Loucy (cell line): ENCODE measurements at regions not wholly inside any gene's neighbourhood (a gene's known extent, or its start where the extent isn't known, plus 50 kb on each side); places are given as distances from the start of the nearest gene placed in this dataset.

Source experiments
- H2AFZ ChIP-seq: fragments of 200-600 bp; sonication (generic); 2 replicates; pipeline ENCODE4 v1.6.0; 2016; ENCODE audit warnings: antibody characterized with exemption, mild to moderate bottlenecking, low read length, moderate library complexity
- H3F3A ChIP-seq: fragments of 200-600 bp; 2 replicates; pipeline ENCODE4 v1.6.0; 2016; ENCODE audit warnings: antibody characterized with exemption, low read depth, mild to moderate bottlenecking
- H3K27me3 ChIP-seq: fragments of 200-600 bp; sonication (generic); 2 replicates; pipeline ENCODE4 v1.6.1; 2014; ENCODE audit warnings: low read length, mild to moderate bottlenecking; ENCODE audit not compliant: insufficient read depth, poor library complexity, severe bottlenecking
- H3K36me3 ChIP-seq: fragments of 200-600 bp; sonication (generic); 2 replicates; pipeline ENCODE4 v1.6.1; 2016; ENCODE audit warnings: low read length; ENCODE audit not compliant: insufficient read depth
- H3K4me1 ChIP-seq: fragments of 200-600 bp; sonication (generic); 2 replicates; pipeline ENCODE4 v1.5.1; 2014; ENCODE audit warnings: low read length, mild to moderate bottlenecking; ENCODE audit not compliant: insufficient read depth, poor library complexity, severe bottlenecking
- H3K4me2 ChIP-seq: fragments of 200-600 bp; sonication (generic); 2 replicates; pipeline ENCODE4 v1.6.0; 2014; ENCODE audit warnings: antibody characterized with exemption, low read length, low read depth, mild to moderate bottlenecking; ENCODE audit not compliant: poor library complexity, severe bottlenecking
- H3K4me3 ChIP-seq: fragments of 200-600 bp; sonication (generic); 2 replicates; pipeline ENCODE4 v1.5.1; 2014; ENCODE audit warnings: low read length, mild to moderate bottlenecking, mixed read lengths; ENCODE audit not compliant: poor library complexity, severe bottlenecking
- H3K79me2 ChIP-seq: fragments of 200-600 bp; sonication (generic); 2 replicates; pipeline ENCODE4 v1.6.1; 2014; ENCODE audit warnings: low read length; ENCODE audit not compliant: insufficient read depth
- H3K9ac ChIP-seq: fragments of 200-600 bp; sonication (generic); 2 replicates; pipeline ENCODE4 v1.6.0; 2014; ENCODE audit warnings: mild to moderate bottlenecking, low read depth, low read length, moderate library complexity; ENCODE audit not compliant: poor library complexity, severe bottlenecking
- H3K9me2 ChIP-seq: fragments of 200-600 bp; sonication (generic); replicated peaks from 2 replicates; pipeline ENCODE4 v1.6.1; 2016; ENCODE audit warnings: low read depth, low read length, mixed read lengths
- H3K9me3 ChIP-seq: fragments of 200-600 bp; sonication (generic); 2 replicates; pipeline ENCODE4 v1.6.1; 2014; ENCODE audit warnings: mild to moderate bottlenecking, antibody characterized with exemption, low read length, low read depth; ENCODE audit not compliant: insufficient read depth
- H4K20me1 ChIP-seq: fragments of 200-600 bp; sonication (generic); 2 replicates; pipeline ENCODE4 v1.6.0; 2014; ENCODE audit warnings: antibody characterized with exemption, low read length, mild to moderate bottlenecking; ENCODE audit not compliant: insufficient read depth, poor library complexity, severe bottlenecking
- EZH2phosphoT487 ChIP-seq: fragments of 200-600 bp; IDR thresholded peaks from 2 replicates; pipeline ENCODE4 v1.6.1; 2018; ENCODE audit warnings: antibody characterized with exemption, mild to moderate bottlenecking, moderate library complexity, borderline replicate concordance
- TF ChIP-seq, protein P1 (sequence below): fragments of 200-600 bp; sonication (generic); conservative IDR thresholded peaks from 2 replicates; pipeline ENCODE4 v1.5.1; 2014; ENCODE audit warnings: mild to moderate bottlenecking, antibody characterized with exemption, low read length

DNA sequence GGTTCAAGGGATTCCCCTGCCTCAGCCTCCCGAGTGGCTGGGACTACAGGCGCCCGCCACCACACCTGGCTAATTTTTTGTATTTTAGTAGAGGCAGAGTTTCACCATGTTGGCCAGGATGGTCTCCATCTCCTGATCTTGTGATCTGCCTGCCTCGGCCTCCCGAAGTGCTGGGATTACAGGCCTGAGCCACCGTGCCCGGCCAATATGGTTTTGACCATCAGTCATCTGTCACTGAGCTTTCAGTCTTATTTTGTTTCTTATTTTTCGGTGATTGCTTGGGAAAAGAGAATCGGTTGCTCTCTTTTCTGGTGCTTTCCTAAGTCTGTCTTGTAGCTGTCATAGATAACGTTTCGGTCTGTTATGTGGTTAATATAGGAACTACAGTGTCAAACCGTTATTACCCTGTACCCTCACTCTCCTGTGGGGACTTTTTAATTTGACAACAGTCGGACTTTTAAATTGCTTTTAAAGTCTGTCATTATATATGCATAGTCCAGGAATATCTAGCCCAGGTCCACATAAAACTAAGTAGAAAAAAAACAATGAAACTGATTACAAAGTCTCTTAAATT is 453.4 kb downstream of the KCNJ18 start:
- H2AFZ ChIP-seq = no peak overlapping the region
- H3F3A ChIP-seq = no peaks in the 10 kb centered on the region
- H3K36me3 ChIP-seq = no peaks in the 10 kb centered on the region
- no peak overlapping the region for H3K9ac ChIP-seq
- no peaks in the 10 kb centered on the region for H3K4me1 ChIP-seq
- H3K27me3 ChIP-seq = no peaks in the 10 kb centered on the region
- no peak overlapping the region for H3K4me3 ChIP-seq
- H4K20me1 ChIP-seq = no peaks in the 10 kb centered on the region
- TF ChIP-seq EZH2phosphoT487 = no peak
- TF ChIP-seq, protein P1, sequence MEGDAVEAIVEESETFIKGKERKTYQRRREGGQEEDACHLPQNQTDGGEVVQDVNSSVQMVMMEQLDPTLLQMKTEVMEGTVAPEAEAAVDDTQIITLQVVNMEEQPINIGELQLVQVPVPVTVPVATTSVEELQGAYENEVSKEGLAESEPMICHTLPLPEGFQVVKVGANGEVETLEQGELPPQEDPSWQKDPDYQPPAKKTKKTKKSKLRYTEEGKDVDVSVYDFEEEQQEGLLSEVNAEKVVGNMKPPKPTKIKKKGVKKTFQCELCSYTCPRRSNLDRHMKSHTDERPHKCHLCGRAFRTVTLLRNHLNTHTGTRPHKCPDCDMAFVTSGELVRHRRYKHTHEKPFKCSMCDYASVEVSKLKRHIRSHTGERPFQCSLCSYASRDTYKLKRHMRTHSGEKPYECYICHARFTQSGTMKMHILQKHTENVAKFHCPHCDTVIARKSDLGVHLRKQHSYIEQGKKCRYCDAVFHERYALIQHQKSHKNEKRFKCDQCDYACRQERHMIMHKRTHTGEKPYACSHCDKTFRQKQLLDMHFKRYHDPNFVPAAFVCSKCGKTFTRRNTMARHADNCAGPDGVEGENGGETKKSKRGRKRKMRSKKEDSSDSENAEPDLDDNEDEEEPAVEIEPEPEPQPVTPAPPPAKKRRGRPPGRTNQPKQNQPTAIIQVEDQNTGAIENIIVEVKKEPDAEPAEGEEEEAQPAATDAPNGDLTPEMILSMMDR = no peak
- H3K9me2 ChIP-seq = no peaks in the 10 kb centered on the region
- H3K4me2 ChIP-seq = no peak overlapping the region
- H3K9me3 ChIP-seq = peaks cover 3% of the 10 kb centered on the region; the same call in 1 of the 2 replicates
- no peaks in the 10 kb centered on the region for H3K79me2 ChIP-seq

DNA sequence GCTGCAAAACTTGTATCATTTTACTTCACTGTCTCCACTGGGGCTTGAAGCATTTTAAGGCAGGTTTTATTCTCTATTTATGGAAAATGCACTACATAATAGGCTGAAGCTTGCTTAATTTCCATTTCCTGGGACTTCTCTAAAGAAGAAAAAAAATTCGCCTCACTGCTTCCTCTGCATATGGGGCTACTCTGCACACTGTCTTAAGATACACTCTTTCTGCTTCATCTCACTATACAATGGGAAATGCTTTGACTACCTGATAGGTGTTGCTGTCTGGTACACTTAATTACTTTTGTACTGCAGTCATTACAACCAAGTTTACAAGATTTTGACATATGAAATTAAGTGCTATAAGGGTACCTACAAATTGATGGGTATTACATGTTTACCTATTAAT is 466.0 kb downstream of the KCNJ18 start:
- no peak for TF ChIP-seq EZH2phosphoT487
- TF ChIP-seq, protein P1 = no peak
- H2AFZ ChIP-seq = no peak overlapping the region
- no peaks in the 10 kb centered on the region for H3K4me1 ChIP-seq
- no peaks in the 10 kb centered on the region for H3K79me2 ChIP-seq
- H3K9me3 ChIP-seq = peaks cover 5% of the 10 kb centered on the region; the same call in 1 of the 2 replicates
- H3K4me2 ChIP-seq = no peak overlapping the region
- no peaks in the 10 kb centered on the region for H3K27me3 ChIP-seq
- no peaks in the 10 kb centered on the region for H3K36me3 ChIP-seq
- no peaks in the 10 kb centered on the region for H3K9me2 ChIP-seq
- no peak overlapping the region for H3K4me3 ChIP-seq
- H3K9ac ChIP-seq = no peak overlapping the region
- no peaks in the 10 kb centered on the region for H3F3A ChIP-seq
- no peaks in the 10 kb centered on the region for H4K20me1 ChIP-seq

DNA sequence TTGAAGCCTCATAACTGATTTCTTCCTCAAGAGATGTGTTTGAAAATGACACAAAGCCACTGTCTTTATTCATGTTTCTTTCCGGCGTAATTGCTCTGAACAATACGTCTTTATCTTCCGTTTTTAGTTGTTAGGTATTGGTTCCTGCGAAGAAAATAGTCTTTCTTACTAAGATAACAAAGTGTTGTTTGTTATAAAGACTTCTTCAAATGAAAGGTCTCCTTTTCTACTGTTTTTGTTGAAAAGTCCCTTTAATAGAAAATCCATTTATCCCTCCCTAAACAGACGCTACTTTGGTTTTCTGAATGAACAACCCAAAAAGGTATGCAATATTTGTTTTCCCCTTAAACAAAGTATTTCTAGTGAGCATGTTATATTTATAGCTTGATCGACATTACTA is 469.1 kb downstream of the KCNJ18 start:
- H3K79me2 ChIP-seq = no peaks in the 10 kb centered on the region
- no peaks in the 10 kb centered on the region for H3K27me3 ChIP-seq
- peaks cover 5% of the 10 kb centered on the region; the same call in 1 of the 2 replicates for H3K9me3 ChIP-seq
- H3K4me1 ChIP-seq = no peaks in the 10 kb centered on the region
- no peak overlapping the region for H2AFZ ChIP-seq
- H3K36me3 ChIP-seq = no peaks in the 10 kb centered on the region
- no peak overlapping the region for H3K4me3 ChIP-seq
- no peaks in the 10 kb centered on the region for H3F3A ChIP-seq
- TF ChIP-seq EZH2phosphoT487 = no peak
- TF ChIP-seq, protein P1 = no peak
- H3K9ac ChIP-seq = no peak overlapping the region
- H3K9me2 ChIP-seq = no peaks in the 10 kb centered on the region
- H3K4me2 ChIP-seq = no peak overlapping the region
- no peaks in the 10 kb centered on the region for H4K20me1 ChIP-seq
